Type B pancreatic cell (in vitro differentiated cells): ENCODE measurements at regions not wholly inside any gene's neighbourhood (a gene's known extent, or its start where the extent isn't known, plus 50 kb on each side); places are given as distances from the start of the nearest gene placed in this dataset.

Experiments
- DNase-seq: peaks from one replicate; pipeline ENCODE4 v3.0.0; 2021; ENCODE audit warnings: mixed read lengths; ENCODE audit not compliant: unreplicated experiment; ENCODE audit errors: extremely low spot score
- H3K27ac Mint-ChIP-seq: 2 replicates; pipeline ENCODE4 v1.8.0; 2021; ENCODE audit warnings: mild to moderate bottlenecking, mixed read lengths
- H3K27me3 Mint-ChIP-seq: 2 replicates; pipeline ENCODE4 v1.8.0; 2021; ENCODE audit warnings: mixed read lengths
- H3K36me3 Mint-ChIP-seq: 2 replicates; pipeline ENCODE4 v1.8.0; 2021; ENCODE audit warnings: mixed read lengths
- H3K4me1 Mint-ChIP-seq: one replicate; pipeline ENCODE4 v1.8.0; 2021; ENCODE audit warnings: mixed read lengths; ENCODE audit not compliant: unreplicated experiment
- H3K4me3 Mint-ChIP-seq: 2 replicates; pipeline ENCODE4 v1.8.0; 2021; ENCODE audit warnings: mild to moderate bottlenecking, mixed read lengths
- H3K9me3 Mint-ChIP-seq: 2 replicates; pipeline ENCODE4 v1.8.0; 2021; ENCODE audit warnings: mixed read lengths
- TF ChIP-seq, protein P1 (sequence below): fragments of 200-600 bp; sonication (generic); conservative IDR thresholded peaks from 2 replicates; pipeline ENCODE4 v1.5.0; 2021; ENCODE audit warnings: antibody characterized with exemption, mild to moderate bottlenecking

DNA sequence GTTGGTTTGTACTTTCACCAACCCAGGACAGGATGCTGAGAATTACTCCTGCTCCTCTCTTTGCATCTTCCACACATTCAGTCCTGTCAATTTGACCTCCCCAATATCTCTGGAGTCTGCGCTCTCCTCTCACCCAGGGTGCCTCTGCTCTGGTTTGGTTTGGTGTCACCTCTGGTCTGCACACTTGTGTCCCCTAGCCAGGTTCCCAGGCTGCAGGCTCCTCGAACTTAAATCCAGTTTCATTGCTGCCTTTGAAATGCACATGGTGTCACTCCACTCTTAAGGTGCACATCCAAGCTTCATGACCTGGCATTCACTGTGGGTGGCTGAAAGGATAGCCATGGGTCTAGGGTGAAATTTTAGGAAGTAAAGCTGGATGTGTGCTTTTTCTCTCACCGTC is 271.6 kb downstream of the RPS24 start:
- Mint-ChIP-seq H3K36me3 (no peaks in the 10 kb centered on the region), H3K9me3 (peaks cover 10% of the 10 kb centered on the region), H3K27ac (no peak overlapping the region), H3K4me3 (no peak overlapping the region), H3K4me1 (peaks cover 20% of the 10 kb centered on the region), H3K27me3 (peaks cover 4% of the 10 kb centered on the region)
- DNase-seq: peak; percentile 36
- TF ChIP-seq, protein P1, sequence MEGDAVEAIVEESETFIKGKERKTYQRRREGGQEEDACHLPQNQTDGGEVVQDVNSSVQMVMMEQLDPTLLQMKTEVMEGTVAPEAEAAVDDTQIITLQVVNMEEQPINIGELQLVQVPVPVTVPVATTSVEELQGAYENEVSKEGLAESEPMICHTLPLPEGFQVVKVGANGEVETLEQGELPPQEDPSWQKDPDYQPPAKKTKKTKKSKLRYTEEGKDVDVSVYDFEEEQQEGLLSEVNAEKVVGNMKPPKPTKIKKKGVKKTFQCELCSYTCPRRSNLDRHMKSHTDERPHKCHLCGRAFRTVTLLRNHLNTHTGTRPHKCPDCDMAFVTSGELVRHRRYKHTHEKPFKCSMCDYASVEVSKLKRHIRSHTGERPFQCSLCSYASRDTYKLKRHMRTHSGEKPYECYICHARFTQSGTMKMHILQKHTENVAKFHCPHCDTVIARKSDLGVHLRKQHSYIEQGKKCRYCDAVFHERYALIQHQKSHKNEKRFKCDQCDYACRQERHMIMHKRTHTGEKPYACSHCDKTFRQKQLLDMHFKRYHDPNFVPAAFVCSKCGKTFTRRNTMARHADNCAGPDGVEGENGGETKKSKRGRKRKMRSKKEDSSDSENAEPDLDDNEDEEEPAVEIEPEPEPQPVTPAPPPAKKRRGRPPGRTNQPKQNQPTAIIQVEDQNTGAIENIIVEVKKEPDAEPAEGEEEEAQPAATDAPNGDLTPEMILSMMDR: no peak

DNA sequence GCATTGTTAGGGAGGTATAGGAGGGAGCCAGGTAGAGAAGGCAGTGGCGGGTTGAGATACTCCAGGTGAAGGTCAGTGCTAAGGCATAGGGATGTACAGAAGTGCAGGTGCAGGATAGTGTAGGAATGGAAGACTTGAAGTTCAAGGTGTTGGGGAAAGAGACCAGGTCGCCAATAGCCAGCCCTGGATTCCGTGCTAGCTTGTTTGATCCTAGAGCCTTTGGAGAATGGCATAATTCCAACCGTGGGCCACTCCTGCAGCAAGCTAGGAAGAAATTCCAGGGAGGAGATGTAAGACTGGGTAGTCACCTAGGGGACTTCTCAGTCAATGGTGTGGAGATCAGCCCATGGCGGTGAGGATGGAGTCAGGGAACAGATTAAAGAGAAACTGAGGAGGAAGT is 272.7 kb downstream of the RPS24 start:
- Mint-ChIP-seq H3K4me1 (peaks cover 20% of the 10 kb centered on the region), H3K36me3 (no peaks in the 10 kb centered on the region), H3K27me3 (peaks cover 4% of the 10 kb centered on the region), H3K9me3 (peaks cover 10% of the 10 kb centered on the region), H3K27ac (no peak overlapping the region), H3K4me3 (no peak overlapping the region)
- no peak for DNase-seq
- TF ChIP-seq, protein P1: no peak

DNA sequence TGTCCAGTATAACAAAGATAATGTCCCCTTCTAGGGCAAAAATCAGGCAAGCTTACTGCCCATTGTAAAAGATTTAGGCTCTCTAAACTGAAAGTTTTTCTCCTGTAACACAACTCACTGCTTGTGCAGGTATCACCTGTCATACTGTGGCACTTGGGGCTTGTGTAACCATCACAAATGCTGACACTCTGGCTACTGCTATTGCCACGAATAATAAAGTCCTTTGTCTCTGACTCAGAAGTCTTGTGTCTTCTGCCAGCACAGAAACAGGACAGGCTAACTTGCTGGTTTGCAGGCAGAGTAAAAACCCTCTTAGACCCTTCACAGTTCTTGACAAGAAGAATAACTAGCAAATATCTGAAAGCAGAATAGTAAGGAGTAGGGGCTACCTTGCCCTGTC is 273.9 kb downstream of the RPS24 start:
- no peak overlapping the region for H3K4me3 Mint-ChIP-seq
- no peak overlapping the region for H3K27ac Mint-ChIP-seq
- TF ChIP-seq, protein P1: no peak
- DNase-seq: no peak
- no peaks in the 10 kb centered on the region for H3K36me3 Mint-ChIP-seq
- H3K4me1 Mint-ChIP-seq: peaks cover 14% of the 10 kb centered on the region
- peaks cover 4% of the 10 kb centered on the region for H3K27me3 Mint-ChIP-seq
- H3K9me3 Mint-ChIP-seq: peaks cover 10% of the 10 kb centered on the region

DNA sequence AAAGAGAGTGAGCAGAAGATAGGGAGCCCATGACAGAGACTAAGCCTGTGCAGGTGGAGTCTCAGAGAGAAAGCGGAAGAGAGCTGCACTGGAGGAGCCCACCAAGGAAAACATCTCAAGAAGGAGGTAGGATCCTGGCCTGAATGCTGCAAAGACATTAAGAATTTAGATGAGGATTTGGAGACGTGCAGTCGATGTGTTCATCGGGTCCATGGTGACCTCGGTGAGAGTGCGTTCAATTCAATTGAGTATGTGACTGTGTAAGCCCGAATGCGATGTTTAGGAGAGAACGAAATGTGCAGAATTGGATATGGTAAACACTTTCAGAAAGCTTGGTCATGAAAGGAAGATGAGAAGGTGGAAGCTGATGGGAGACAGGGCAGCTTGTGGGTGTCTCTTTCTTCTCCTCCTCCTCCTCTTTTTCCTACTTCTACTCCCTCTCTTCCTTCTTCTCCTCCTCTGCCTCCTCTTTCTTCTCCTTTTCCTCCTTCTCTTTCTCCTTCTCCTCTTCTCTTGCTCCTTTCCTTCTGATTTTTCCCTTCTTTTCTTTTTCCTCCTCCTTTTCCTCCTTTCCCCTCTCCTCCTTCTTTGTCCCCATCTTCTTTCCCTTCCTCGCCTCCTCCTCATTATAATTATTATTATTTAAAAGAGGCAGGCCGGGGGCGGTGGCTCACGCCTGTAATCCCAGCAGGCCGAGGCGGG is 276.0 kb downstream of the RPS24 start:
- H3K27ac Mint-ChIP-seq: no peak overlapping the region
- H3K4me1 Mint-ChIP-seq: peaks cover 6% of the 10 kb centered on the region
- no peak overlapping the region for H3K4me3 Mint-ChIP-seq
- H3K27me3 Mint-ChIP-seq: peaks cover 4% of the 10 kb centered on the region
- TF ChIP-seq, protein P1: no peak
- peak; percentile 31 for DNase-seq
- H3K36me3 Mint-ChIP-seq: peaks cover 4% of the 10 kb centered on the region
- peaks cover 10% of the 10 kb centered on the region for H3K9me3 Mint-ChIP-seq

DNA sequence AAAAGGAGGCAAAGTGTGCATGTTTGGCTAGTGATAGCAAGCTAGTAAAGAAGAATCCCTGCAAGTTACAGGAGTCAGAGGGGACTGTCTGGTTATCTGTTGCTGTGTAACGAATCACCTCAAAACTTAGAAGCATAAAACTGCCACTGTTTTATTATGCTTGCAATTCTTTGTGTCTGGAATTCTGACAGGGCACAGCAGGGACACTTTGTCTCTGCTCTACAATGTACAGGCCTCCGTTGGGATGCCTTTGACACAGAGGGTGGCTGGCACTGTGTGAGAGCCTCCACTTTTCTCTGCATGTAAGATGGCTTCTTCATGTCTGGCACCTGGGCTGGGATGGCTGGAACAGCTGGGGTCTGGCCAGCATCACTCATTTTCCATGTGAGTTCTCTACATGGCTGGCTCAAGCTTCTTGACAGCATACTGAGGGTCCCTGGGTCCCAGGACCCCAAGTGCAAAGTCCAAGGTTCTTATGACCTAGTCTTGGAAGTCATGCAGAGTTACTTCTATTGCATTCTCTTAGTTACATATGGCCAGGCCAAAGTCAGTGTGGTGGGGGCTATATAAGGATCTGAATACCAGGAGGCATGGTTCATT is 276.9 kb downstream of the RPS24 start:
- Mint-ChIP-seq H3K27me3 (peaks cover 4% of the 10 kb centered on the region), H3K36me3 (peaks cover 4% of the 10 kb centered on the region), H3K4me3 (no peak overlapping the region), H3K4me1 (peaks cover 6% of the 10 kb centered on the region), H3K27ac (no peak overlapping the region), H3K9me3 (peaks cover 10% of the 10 kb centered on the region)
- TF ChIP-seq, protein P1: no peak
- peak; percentile 39 for DNase-seq
